ENCODE measurements at regions not wholly inside any gene's neighbourhood (a gene's known extent, or its start where the extent isn't known, plus 50 kb on each side); places are given as distances from the start of the nearest gene placed in this dataset.

DNA sequence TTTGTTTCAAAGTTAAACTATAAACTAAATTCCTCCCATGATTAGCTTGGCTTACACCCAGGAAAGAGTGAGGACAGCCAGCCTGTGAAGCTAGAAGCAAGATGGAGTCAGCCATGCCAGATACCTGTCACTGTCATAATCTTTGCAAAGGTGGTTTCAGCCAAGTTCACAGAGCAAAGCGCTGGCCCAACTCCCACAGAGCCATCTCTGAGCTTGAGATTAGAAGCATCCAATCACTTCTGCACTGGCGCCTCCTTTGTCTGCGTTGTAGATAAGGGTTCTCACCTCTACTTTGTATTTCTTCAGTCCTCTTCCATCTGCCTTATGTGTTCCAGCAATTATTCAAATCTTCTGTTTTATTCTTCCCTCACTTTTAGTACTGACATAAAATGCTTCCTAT is 119.4 kb upstream of the ACO1 start:
- TF ChIP-seq GABPB2 (CRISPR knock-in tag; conservative IDR thresholded peaks at IDR 0.05): no peak
- TF ChIP-seq TCF7L2 (IDR thresholded peaks at IDR 0.05; ENCODE audit: low read depth, low read length): no peak
- TF ChIP-seq ZKSCAN1 (IDR thresholded peaks at IDR 0.05; ENCODE audit: low read depth, low read length): no peak

Measured in K562 (cell line).